Gastrocnemius medialis (tissue), 4 donors: ENCODE measurements at regions not wholly inside any gene's neighbourhood (a gene's known extent, or its start where the extent isn't known, plus 50 kb on each side); places are given as distances from the start of the nearest gene placed in this dataset.

Experiments used
- ATAC-seq, 2 donors: fragments of 150-250 bp; one replicate each; pipeline ENCODE4 v1.9.1; 2016
- DNase-seq, 2 donors: peaks; one replicate each; pipeline ENCODE4 v3.0.0-alpha.2; 2019
- H3K27ac ChIP-seq, 4 donors: fragments of 200-600 bp; sonication (generic); 1 replicate in 1 of 4; 2 replicates in 3 of 4; pipeline ENCODE4 v1.5.1; 2016 to 2018; ENCODE audit warnings: mild to moderate bottlenecking in 2 of 4, moderate library complexity in 1 of 4
- H3K27me3 ChIP-seq, 3 donors: fragments of 200-600 bp; sonication (generic) in 2 of 3; 1 replicate in 1 of 3; 2 replicates in 2 of 3; pipeline versions ENCODE4 v1.5.1 to v1.6.0; 2016 to 2019; ENCODE audit warnings: mild to moderate bottlenecking in 1 of 3, moderate library complexity in 1 of 3
- H3K36me3 ChIP-seq, 2 donors: fragments of 200-600 bp; sonication (generic) in 1 of 2; one replicate each; pipeline ENCODE4 v1.5.1; 2017 to 2018
- H3K4me1 ChIP-seq, 2 donors: fragments of 200-600 bp; sonication (generic) in 1 of 2; one replicate each; pipeline ENCODE4 v1.5.1; 2016 to 2017; ENCODE audit warnings: mild to moderate bottlenecking in 2 of 2
- H3K4me3 ChIP-seq, 4 donors: fragments of 200-600 bp; sonication (generic) in 3 of 4; 1 replicate in 1 of 4; 2 replicates in 3 of 4; pipeline ENCODE4 v1.5.1; 2016 to 2019; ENCODE audit warnings: mild to moderate bottlenecking in 2 of 4
- H3K9me3 ChIP-seq, 3 donors: fragments of 200-600 bp; sonication (generic) in 2 of 3; 1 replicate in 1 of 3; 2 replicates in 2 of 3; pipeline ENCODE4 v1.5.1; 2016 to 2019
- CTCF ChIP-seq, 5 experiments: fragments of 450-650 bp in 3 of 5; fragments of 200-600 bp in 2 of 5; sonication (generic) in 2 of 5; IDR thresholded peaks in 4 of 5; conservative IDR thresholded peaks in 1 of 5; 1 replicate in 4 of 5; 2 replicates in 1 of 5; pipeline ENCODE4 v1.5.1; 2016 to 2019; ENCODE audit warnings: antibody characterized with exemption in 5 of 5, mild to moderate bottlenecking in 3 of 5, moderate library complexity in 3 of 5
- POLR2A ChIP-seq, 2 donors: fragments of 450-650 bp; IDR thresholded peaks; one replicate each; pipeline ENCODE4 v1.6.1; 2017; ENCODE audit warnings: antibody characterized with exemption in 2 of 2, mild to moderate bottlenecking in 2 of 2, moderate library complexity in 2 of 2
- in situ Hi-C, 4 donors: fragments of 200-750 bp; cut with MboI; loops; one replicate each; pipeline versions ENCODE4 v1.15.0 to v1.8.0; 2017; ENCODE audit warnings: low sequenced_read_pairs in 4 of 4
- intact Hi-C: fragments of 100-400 bp; cut with DNase I; formaldehyde crosslinking; loops from one replicate; pipeline ENCODE4 v1.15.1; 2023; ENCODE audit warnings: low total_unique reads

GRCh38 chr1:238596703-238597102 is 706.0 kb upstream of the ZP4 start:
- no peak for TF ChIP-seq POLR2A (IDR thresholded peaks at IDR 0.05)
- Histone ChIP-seq H3K9me3 (no peaks in the 10 kb centered on the region), H3K4me3 (no peak overlapping the region), H3K27me3 (no peaks in the 10 kb centered on the region), H3K4me1 (no peaks in the 10 kb centered on the region), H3K27ac (no peak overlapping the region), H3K36me3 (no peaks in the 10 kb centered on the region)
- no peak for ATAC-seq
- no peak for DNase-seq
- in situ Hi-C loops = no loop called here
- intact Hi-C loops = no loop called here

- Histone ChIP-seq H3K9me3 (no peaks in the 10 kb centered on the region), H3K4me1 (no peaks in the 10 kb centered on the region), H3K27ac (no peak overlapping the region), H3K36me3 (no peaks in the 10 kb centered on the region), H3K27me3 (no peaks in the 10 kb centered on the region), H3K4me3 (no peak overlapping the region)
- no peak for TF ChIP-seq CTCF (IDR thresholded peaks at IDR 0.05 in 4 of 5, conservative IDR thresholded peaks at IDR 0.05 in 1 of 5)
- TF ChIP-seq POLR2A (IDR thresholded peaks at IDR 0.05) = no peak
- DNase-seq (no peak), ATAC-seq (no peak)
- intact Hi-C loops (no loop called here), in situ Hi-C loops (no loop called here)
Observed at GRCh38 chr1:238592621-238593020, 701.9 kb upstream of the ZP4 start.

- Histone ChIP-seq H3K36me3 (no peaks in the 10 kb centered on the region), H3K27ac (no peak overlapping the region), H3K4me3 (no peak overlapping the region), H3K4me1 (no peaks in the 10 kb centered on the region), H3K27me3 (no peaks in the 10 kb centered on the region), H3K9me3 (no peaks in the 10 kb centered on the region)
- intact Hi-C loops = no loop called here
- in situ Hi-C loops = no loop called here
- ATAC-seq (no peak), DNase-seq (no peak)
- TF ChIP-seq POLR2A (IDR thresholded peaks at IDR 0.05) (no peak), CTCF (IDR thresholded peaks at IDR 0.05 in 4 of 5, conservative IDR thresholded peaks at IDR 0.05 in 1 of 5) (no peak)
Observed at GRCh38 chr1:238589843-238590435, 699.2 kb upstream of the ZP4 start.

GRCh38 chr1:238582816-238583215 is 692.1 kb upstream of the ZP4 start:
- ATAC-seq = no peak
- H3K27me3 ChIP-seq = no peaks in the 10 kb centered on the region
- H3K27ac ChIP-seq = no peak overlapping the region
- TF ChIP-seq POLR2A (IDR thresholded peaks at IDR 0.05) (no peak), CTCF (IDR thresholded peaks at IDR 0.05 in 4 of 5, conservative IDR thresholded peaks at IDR 0.05 in 1 of 5) (no peak)
- H3K9me3 ChIP-seq = no peaks in the 10 kb centered on the region
- no peak overlapping the region for H3K4me3 ChIP-seq
- in situ Hi-C loops = no loop called here
- DNase-seq = no peak
- no peaks in the 10 kb centered on the region for H3K36me3 ChIP-seq
- intact Hi-C loops = no loop called here
- no peaks in the 10 kb centered on the region for H3K4me1 ChIP-seq

- H3K4me3 ChIP-seq = no peak overlapping the region
- TF ChIP-seq CTCF (IDR thresholded peaks at IDR 0.05 in 4 of 5, conservative IDR thresholded peaks at IDR 0.05 in 1 of 5) = no peak
- TF ChIP-seq POLR2A (IDR thresholded peaks at IDR 0.05) = no peak
- in situ Hi-C loops (no loop called here), intact Hi-C loops (no loop called here)
- H3K4me1 ChIP-seq = no peaks in the 10 kb centered on the region
- DNase-seq (no peak), ATAC-seq (no peak)
- H3K36me3 ChIP-seq = no peaks in the 10 kb centered on the region
- no peak overlapping the region for H3K27ac ChIP-seq
- H3K27me3 ChIP-seq = no peaks in the 10 kb centered on the region
- no peaks in the 10 kb centered on the region for H3K9me3 ChIP-seq
Observed at GRCh38 chr1:238581332-238581731, 690.6 kb upstream of the ZP4 start.
